CD14-positive monocyte (primary cell): ENCODE measurements at regions not wholly inside any gene's neighbourhood (a gene's known extent, or its start where the extent isn't known, plus 50 kb on each side); places are given as distances from the start of the nearest gene placed in this dataset.

Source experiments
- DNase-seq, 3 donors: peaks; one replicate each; pipeline ENCODE4 v3.0.0-alpha.2; 2011 to 2022
- H2AFZ ChIP-seq: 2 replicates; pipeline ENCODE4 v1.6.0; 2012; ENCODE audit warnings: mild to moderate bottlenecking, low read depth, low read length, inconsistent platforms; ENCODE audit not compliant: insufficient read depth, poor library complexity, severe bottlenecking
- H3K27ac ChIP-seq, 2 donors: 1 replicate in 1 of 2; 2 replicates in 1 of 2; pipeline ENCODE4 v1.5.1; 2012 to 2013; ENCODE audit warnings: low read length in 2 of 2, control low read depth in 1 of 2, inconsistent platforms in 1 of 2, low read depth in 1 of 2, mild to moderate bottlenecking in 1 of 2
- H3K27me3 ChIP-seq, 2 donors: one replicate each; pipeline versions ENCODE4 v1.6.0 to v1.6.1; 2011 to 2013; ENCODE audit warnings: low read length in 2 of 2; ENCODE audit not compliant: control insufficient read depth in 2 of 2, insufficient read depth in 2 of 2
- H3K36me3 ChIP-seq, 2 donors: replicated peaks in 1 of 2; 1 replicate in 1 of 2; 2 replicates in 1 of 2; pipeline versions ENCODE4 v1.5.1 to v1.6.1; 2012 to 2013; ENCODE audit warnings: low read length in 2 of 2, control low read depth in 1 of 2, inconsistent platforms in 1 of 2, mild to moderate bottlenecking in 1 of 2; ENCODE audit not compliant: insufficient read depth in 2 of 2, control insufficient read depth in 1 of 2
- H3K4me1 ChIP-seq, 2 donors: 1 replicate in 1 of 2; 2 replicates in 1 of 2; pipeline versions ENCODE4 v1.5.1 to v1.6.1; 2012 to 2013; ENCODE audit warnings: low read length in 2 of 2, control low read depth in 1 of 2, inconsistent platforms in 1 of 2, mild to moderate bottlenecking in 1 of 2, moderate library complexity in 1 of 2; ENCODE audit not compliant: insufficient read depth in 2 of 2, control insufficient read depth in 1 of 2
- H3K4me2 ChIP-seq: replicated peaks from 2 replicates; pipeline ENCODE3; 2012; ENCODE audit warnings: low read length, moderate library complexity, mild to moderate bottlenecking; ENCODE audit not compliant: poor library complexity, severe bottlenecking; ENCODE audit errors: extremely low read depth
- H3K4me3 ChIP-seq, 3 experiments: fragments of 200-600 bp in 1 of 3; sonication (generic) in 1 of 3; replicated peaks in 1 of 3; 1 replicate in 2 of 3; 2 replicates in 1 of 3; pipeline ENCODE4 v1.5.1; 2011 to 2013; ENCODE audit warnings: low read length in 3 of 3, mild to moderate bottlenecking in 3 of 3, control low read depth in 2 of 3, low read depth in 2 of 3, inconsistent platforms in 1 of 3, moderate library complexity in 1 of 3
- H3K79me2 ChIP-seq: 2 replicates; pipeline ENCODE4 v1.6.0; 2012; ENCODE audit warnings: mild to moderate bottlenecking, control low read depth, inconsistent platforms, low read length, moderate library complexity; ENCODE audit not compliant: insufficient read depth
- H3K9ac ChIP-seq: 2 replicates; pipeline ENCODE4 v1.6.0; 2017; ENCODE audit warnings: low read length, mild to moderate bottlenecking; ENCODE audit not compliant: insufficient read depth, poor library complexity, severe bottlenecking
- H3K9me3 ChIP-seq, 2 donors: replicated peaks in 1 of 2; 1 replicate in 1 of 2; 2 replicates in 1 of 2; pipeline versions ENCODE4 v1.5.1 to v1.6.1; 2012 to 2013; ENCODE audit warnings: low read length in 2 of 2, control low read depth in 1 of 2; ENCODE audit not compliant: control insufficient read depth in 1 of 2, insufficient read depth in 1 of 2
- H4K20me1 ChIP-seq: 2 replicates; pipeline ENCODE4 v1.6.0; 2012; ENCODE audit warnings: mild to moderate bottlenecking, low read length, control low read depth, moderate library complexity; ENCODE audit not compliant: insufficient read depth
- H3K27ac Mint-ChIP-seq, 7 donors: one replicate each; pipeline ENCODE4 v1.8.0; 2020; ENCODE audit warnings: mild to moderate bottlenecking in 7 of 7, mixed read lengths in 7 of 7, moderate library complexity in 6 of 7, inconsistent platforms in 2 of 7
- H3K27me3 Mint-ChIP-seq, 3 donors: one replicate each; pipeline ENCODE4 v1.8.0; 2021 to 2022; ENCODE audit warnings: low read depth in 3 of 3, mild to moderate bottlenecking in 3 of 3, mixed read lengths in 3 of 3, moderate library complexity in 3 of 3, inconsistent platforms in 1 of 3
- H3K36me3 Mint-ChIP-seq, 2 donors: one replicate each; pipeline ENCODE4 v1.8.0; 2020; ENCODE audit warnings: mixed read lengths in 2 of 2, inconsistent platforms in 1 of 2, mild to moderate bottlenecking in 1 of 2
- H3K4me1 Mint-ChIP-seq: one replicate; pipeline ENCODE4 v1.8.0; 2020; ENCODE audit warnings: mild to moderate bottlenecking, mixed read lengths
- H3K4me3 Mint-ChIP-seq, 2 donors: one replicate each; pipeline ENCODE4 v1.8.0; 2020; ENCODE audit warnings: mild to moderate bottlenecking in 2 of 2, mixed read lengths in 2 of 2, moderate library complexity in 1 of 2
- H3K9me3 Mint-ChIP-seq, 7 donors: one replicate each; pipeline ENCODE4 v1.8.0; 2020 to 2022; ENCODE audit warnings: mixed read lengths in 7 of 7, mild to moderate bottlenecking in 6 of 7, moderate library complexity in 6 of 7, inconsistent platforms in 2 of 7
- CTCF ChIP-seq: fragments of 200-600 bp; IDR thresholded peaks from one replicate; pipeline ENCODE4 v1.8.0; 2022; ENCODE audit warnings: antibody characterized with exemption, mild to moderate bottlenecking
- whole genome bisulfite sequencing: methylation state at CpG from one replicate; pipeline ENCODE4 v1.1.5; 2013; ENCODE audit warnings: missing lambda C conversion rate; ENCODE audit not compliant: insufficient coverage; 5-methylcytosine and 5-hydroxymethylcytosine counted together
- intact Hi-C, 2 donors: fragments of 100-400 bp; cut with micrococcal nuclease; formaldehyde crosslinking; loops; one replicate each; pipeline versions ENCODE4 v1.15.0 to v1.15.1; 2023

GRCh38 chr6:159112714-159113113, 56.5 kb upstream of the FNDC1 start:
- no peaks in the 10 kb centered on the region for H3K27me3 ChIP-seq
- H4K20me1 ChIP-seq: no peaks in the 10 kb centered on the region
- H3K4me1 ChIP-seq: peaks cover 59 to 68% of the 10 kb centered on the region in 2 donors
- H3K36me3 Mint-ChIP-seq: peaks cover 0 to 6% of the 10 kb centered on the region in 2 donors
- WGBS: 91% methylated on average over 7 of the region's 9 CpGs
- no peak overlapping the region for H3K4me2 ChIP-seq
- H3K4me3 Mint-ChIP-seq: no peak overlapping the region
- no peak overlapping the region for H2AFZ ChIP-seq
- no peaks in the 10 kb centered on the region for H3K36me3 ChIP-seq
- no peak for TF ChIP-seq CTCF
- H3K4me1 Mint-ChIP-seq: peaks cover 78% of the 10 kb centered on the region
- no peak overlapping the region for H3K4me3 ChIP-seq
- peaks cover 14% of the 10 kb centered on the region for H3K79me2 ChIP-seq
- H3K27ac ChIP-seq: peak overlapping the region in 1 of 2 donors; percentile 99
- H3K9me3 Mint-ChIP-seq: peaks cover 0 to 4% (median 0%) of the 10 kb centered on the region in 7 donors
- intact Hi-C loops: no loop called here
- no peaks in the 10 kb centered on the region for H3K9me3 ChIP-seq
- no peak overlapping the region for H3K9ac ChIP-seq
- DNase-seq: no peak
- H3K27ac Mint-ChIP-seq: peak overlapping the region in 4 of 7 donors; percentile 99 to 100 (median 100)
- H3K27me3 Mint-ChIP-seq: peaks cover 0 to 1% (median 0%) of the 10 kb centered on the region in 3 donors

- Mint-ChIP-seq H3K36me3 (peaks cover 0 to 4% of the 10 kb centered on the region in 2 donors), H3K27ac (peak overlapping the region in 4 of 7 donors; percentile 1 to 62 (median 27)), H3K9me3 (no peaks in the 10 kb centered on the region), H3K4me3 (no peak overlapping the region), H3K4me1 (peaks cover 75% of the 10 kb centered on the region), H3K27me3 (peaks cover 0 to 1% (median 0%) of the 10 kb centered on the region in 3 donors)
- TF ChIP-seq CTCF: no peak
- Histone ChIP-seq H3K9me3 (no peaks in the 10 kb centered on the region), H2AFZ (no peak overlapping the region), H3K36me3 (no peaks in the 10 kb centered on the region), H3K4me2 (no peak overlapping the region), H3K27me3 (no peaks in the 10 kb centered on the region), H3K79me2 (peaks cover 10% of the 10 kb centered on the region), H3K4me1 (peaks cover 55 to 65% of the 10 kb centered on the region in 2 donors), H3K27ac (no peak overlapping the region), H4K20me1 (no peaks in the 10 kb centered on the region), H3K9ac (no peak overlapping the region), H3K4me3 (no peak overlapping the region)
- intact Hi-C loops: no loop called here
- no peak for DNase-seq
These were observed 58.5 kb upstream of the FNDC1 start for GRCh38 chr6:159110748-159111147.
